Body of pancreas (tissue), 4 donors: ENCODE measurements at regions not wholly inside any gene's neighbourhood (a gene's known extent, or its start where the extent isn't known, plus 50 kb on each side); places are given as distances from the start of the nearest gene placed in this dataset.

Source experiments
- CTCF ChIP-seq, 7 experiments: fragments of 450-650 bp in 4 of 7; fragments of 200-600 bp in 3 of 7; sonication (generic) in 3 of 7; IDR thresholded peaks; one replicate each; pipeline ENCODE4 v1.5.1; 2016 to 2019; ENCODE audit warnings: antibody characterized with exemption in 7 of 7
- POLR2A ChIP-seq, 3 donors: fragments of 450-650 bp; IDR thresholded peaks; one replicate each; pipeline ENCODE4 v1.6.1; 2016; ENCODE audit warnings: antibody characterized with exemption in 3 of 3, mild to moderate bottlenecking in 2 of 3

DNA sequence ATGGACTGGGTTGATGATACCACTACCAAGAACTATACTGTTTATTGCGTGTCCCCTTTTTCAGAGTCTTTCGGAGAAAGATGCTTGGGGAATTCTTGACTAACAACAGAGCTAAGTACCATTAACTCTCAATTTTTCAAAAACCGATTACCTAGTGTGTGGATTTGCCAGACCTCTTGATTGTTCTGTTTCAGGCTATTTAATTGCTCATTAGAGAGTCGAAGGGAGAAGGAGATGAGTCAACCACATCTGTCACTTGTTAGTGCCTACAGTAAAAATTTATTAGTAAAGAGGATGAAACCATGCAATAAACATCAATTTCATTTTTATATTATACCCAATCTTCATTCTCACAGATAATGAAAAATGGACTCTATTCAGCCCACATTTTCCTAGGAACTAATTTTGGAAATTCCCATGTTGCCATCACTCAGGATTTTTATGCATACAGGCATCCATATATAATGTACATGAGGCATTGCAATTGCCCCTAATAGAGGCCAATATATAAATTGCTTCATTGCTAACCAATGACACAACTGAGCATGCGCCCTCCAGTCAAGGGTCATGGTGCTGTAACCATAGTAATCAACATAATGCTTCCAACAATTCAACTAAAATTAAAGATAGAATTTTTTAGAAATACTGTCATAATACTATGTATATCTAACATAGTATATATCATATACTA is 541.7 kb downstream of the TBL1XR1 start:
- TF ChIP-seq CTCF (IDR thresholded peaks at IDR 0.05) (no peak), POLR2A (IDR thresholded peaks at IDR 0.05) (no peak)
